HG02943 (cell line): ENCODE measurements at regions not wholly inside any gene's neighbourhood (a gene's known extent, or its start where the extent isn't known, plus 50 kb on each side); places are given as distances from the start of the nearest gene placed in this dataset.

Experiments used
- ATAC-seq: cut with Tn5 transposase; IDR thresholded peaks from one replicate; pipeline ENCODE4 v1.9.1; 2021; ENCODE audit warnings: mild to moderate bottlenecking, low read depth, moderate library complexity; ENCODE audit not compliant: unreplicated experiment

- no peak for ATAC-seq
These were observed 434.7 kb upstream of the SETBP1 start for GRCh38 chr18:44246001-44246400.

GRCh38 chr18:44258086-44258485 is 422.6 kb upstream of the SETBP1 start:
- no peak for ATAC-seq

- no peak for ATAC-seq
These were observed 422.1 kb upstream of the SETBP1 start for GRCh38 chr18:44258576-44258975.

- no peak for ATAC-seq
These were observed 421.1 kb upstream of the SETBP1 start for GRCh38 chr18:44259610-44260009.

GRCh38 chr18:44265437-44265836 is 415.3 kb upstream of the SETBP1 start:
- no peak for ATAC-seq

GRCh38 chr18:44273298-44273697 is 407.4 kb upstream of the SETBP1 start:
- ATAC-seq = no peak

- ATAC-seq = no peak
These were observed 400.2 kb upstream of the SETBP1 start for GRCh38 chr18:44280479-44280878.

GRCh38 chr18:44286049-44286448 is 394.6 kb upstream of the SETBP1 start:
- ATAC-seq = no peak

- no peak for ATAC-seq
These were observed 390.2 kb upstream of the SETBP1 start for GRCh38 chr18:44290366-44290977.

GRCh38 chr18:44298566-44298965 is 382.1 kb upstream of the SETBP1 start:
- no peak for ATAC-seq

GRCh38 chr18:44309185-44309584 is 371.5 kb upstream of the SETBP1 start:
- no peak for ATAC-seq

GRCh38 chr18:44320619-44321460 is 359.8 kb upstream of the SETBP1 start:
- ATAC-seq = no peak

GRCh38 chr18:44321868-44322590 is 358.7 kb upstream of the SETBP1 start:
- no peak for ATAC-seq

- no peak for ATAC-seq
These were observed 357.6 kb upstream of the SETBP1 start for GRCh38 chr18:44323125-44323524.

- ATAC-seq = no peak
These were observed 356.3 kb upstream of the SETBP1 start for GRCh38 chr18:44324361-44324760.

- no peak for ATAC-seq
These were observed 354.6 kb upstream of the SETBP1 start for GRCh38 chr18:44325903-44326635.

GRCh38 chr18:44331656-44332570 is 348.8 kb upstream of the SETBP1 start:
- ATAC-seq = no peak

- no peak for ATAC-seq
These were observed 338.9 kb upstream of the SETBP1 start for GRCh38 chr18:44341759-44342158.

GRCh38 chr18:44342162-44342561 is 338.5 kb upstream of the SETBP1 start:
- no peak for ATAC-seq

GRCh38 chr18:44342946-44343345 is 337.7 kb upstream of the SETBP1 start:
- no peak for ATAC-seq
